ENCODE measurements at regions not wholly inside any gene's neighbourhood (a gene's known extent, or its start where the extent isn't known, plus 50 kb on each side); places are given as distances from the start of the nearest gene placed in this dataset.

DNA sequence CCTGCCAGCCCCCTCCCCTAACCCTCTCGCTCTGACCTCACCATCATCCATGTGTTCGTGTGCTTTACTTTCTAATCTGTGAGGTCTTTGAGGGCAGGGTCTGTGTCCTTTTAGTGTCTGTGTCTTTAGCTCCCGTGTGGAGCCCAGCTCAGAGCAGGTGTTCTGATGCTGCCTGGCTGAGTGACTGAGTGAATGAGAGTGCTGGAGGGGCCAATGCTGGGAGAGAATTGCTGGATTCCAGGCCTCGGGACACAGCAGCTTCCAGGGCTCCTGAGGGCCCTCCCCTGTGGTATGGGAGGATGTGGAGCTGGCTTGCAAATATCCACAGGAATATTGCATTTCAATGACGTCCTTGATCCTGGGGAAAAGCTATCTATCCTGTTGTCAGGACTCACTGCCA, 160.6 kb downstream of the ANKRD30B start:
- H3K36me3 ChIP-seq (ENCODE audit: insufficient read depth, low read length), result no peaks in the 10 kb centered on the region
- no peaks in the 10 kb centered on the region for H3K4me1 ChIP-seq (ENCODE audit: insufficient read depth, low read length, poor library complexity, severe bottlenecking)
- H2AFZ ChIP-seq (ENCODE audit: low read length), result no peak overlapping the region
- H3K79me2 ChIP-seq (ENCODE audit: insufficient read depth, low read depth, low read length), result no peaks in the 10 kb centered on the region
- no peaks in the 10 kb centered on the region for H3K9me3 ChIP-seq (ENCODE audit: low read length)
- H3K4me3 ChIP-seq (ENCODE audit: low read depth, low read length, poor library complexity, severe bottlenecking), result no peak overlapping the region
- no peak for DNase-seq (ENCODE audit: low spot score)
- intact Hi-C loops (cut with micrococcal nuclease; ENCODE audit: unreplicated experiment), result no loop called here
- H3K27ac ChIP-seq (ENCODE audit: low read depth, low read length, poor library complexity, severe bottlenecking), result no peak overlapping the region
- H3K9me2 ChIP-seq (ENCODE audit: insufficient read depth, low read length), result no peaks in the 10 kb centered on the region
- no peaks in the 10 kb centered on the region for H4K20me1 ChIP-seq (ENCODE audit: insufficient read depth, low read length)
- TF ChIP-seq, protein P1, sequence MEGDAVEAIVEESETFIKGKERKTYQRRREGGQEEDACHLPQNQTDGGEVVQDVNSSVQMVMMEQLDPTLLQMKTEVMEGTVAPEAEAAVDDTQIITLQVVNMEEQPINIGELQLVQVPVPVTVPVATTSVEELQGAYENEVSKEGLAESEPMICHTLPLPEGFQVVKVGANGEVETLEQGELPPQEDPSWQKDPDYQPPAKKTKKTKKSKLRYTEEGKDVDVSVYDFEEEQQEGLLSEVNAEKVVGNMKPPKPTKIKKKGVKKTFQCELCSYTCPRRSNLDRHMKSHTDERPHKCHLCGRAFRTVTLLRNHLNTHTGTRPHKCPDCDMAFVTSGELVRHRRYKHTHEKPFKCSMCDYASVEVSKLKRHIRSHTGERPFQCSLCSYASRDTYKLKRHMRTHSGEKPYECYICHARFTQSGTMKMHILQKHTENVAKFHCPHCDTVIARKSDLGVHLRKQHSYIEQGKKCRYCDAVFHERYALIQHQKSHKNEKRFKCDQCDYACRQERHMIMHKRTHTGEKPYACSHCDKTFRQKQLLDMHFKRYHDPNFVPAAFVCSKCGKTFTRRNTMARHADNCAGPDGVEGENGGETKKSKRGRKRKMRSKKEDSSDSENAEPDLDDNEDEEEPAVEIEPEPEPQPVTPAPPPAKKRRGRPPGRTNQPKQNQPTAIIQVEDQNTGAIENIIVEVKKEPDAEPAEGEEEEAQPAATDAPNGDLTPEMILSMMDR (conservative IDR thresholded peaks at IDR 0.05; ENCODE audit: low read length), result no peak
- no peak for TF ChIP-seq EZH2phosphoT487 (IDR thresholded peaks at IDR 0.05; ENCODE audit: borderline replicate concordance, low read depth, low read length)
- CTCF ChIA-PET (ENCODE audit: unreplicated experiment), result no interaction called here
- H3K4me2 ChIP-seq (ENCODE audit: low read length), result no peak overlapping the region
- POLR2A ChIA-PET, result no interaction called here
- no TSS peak for BruUV-seq (replicated peaks)

DNA sequence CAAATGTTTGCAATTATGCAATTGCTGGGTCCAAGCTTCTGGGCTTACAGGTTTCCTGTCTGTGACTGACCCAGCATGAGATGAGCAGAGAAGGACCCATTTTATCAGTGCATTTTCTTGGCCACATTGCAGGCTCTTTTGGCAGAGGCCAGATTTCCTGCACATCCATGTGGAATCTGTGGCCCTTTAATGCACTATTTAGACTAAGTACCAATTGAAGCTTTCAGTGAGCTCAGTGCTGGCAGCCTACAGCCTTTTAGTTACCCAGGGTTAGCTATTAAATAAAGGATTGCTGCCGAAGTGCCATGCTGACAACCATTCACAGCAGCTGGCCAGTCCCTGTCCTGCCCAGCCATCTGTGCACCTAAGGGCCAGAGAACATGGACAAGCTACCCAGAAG, 165.0 kb downstream of the ANKRD30B start:
- Histone ChIP-seq H3K9me2 (ENCODE audit: insufficient read depth, low read length) (no peaks in the 10 kb centered on the region), H2AFZ (ENCODE audit: low read length) (no peak overlapping the region), H3K36me3 (ENCODE audit: insufficient read depth, low read length) (no peaks in the 10 kb centered on the region), H3K4me1 (ENCODE audit: insufficient read depth, low read length, poor library complexity, severe bottlenecking) (no peaks in the 10 kb centered on the region), H3K79me2 (ENCODE audit: insufficient read depth, low read depth, low read length) (no peaks in the 10 kb centered on the region), H4K20me1 (ENCODE audit: insufficient read depth, low read length) (no peaks in the 10 kb centered on the region), H3K9me3 (ENCODE audit: low read length) (no peaks in the 10 kb centered on the region), H3K4me3 (ENCODE audit: low read depth, low read length, poor library complexity, severe bottlenecking) (no peak overlapping the region), H3K4me2 (ENCODE audit: low read length) (no peak overlapping the region), H3K27ac (ENCODE audit: low read depth, low read length, poor library complexity, severe bottlenecking) (no peak overlapping the region)
- BruUV-seq (replicated peaks), result no TSS peak
- DNase-seq (ENCODE audit: low spot score), result no peak
- TF ChIP-seq, protein P1 (conservative IDR thresholded peaks at IDR 0.05; ENCODE audit: low read length), result no peak
- no peak for TF ChIP-seq EZH2phosphoT487 (IDR thresholded peaks at IDR 0.05; ENCODE audit: borderline replicate concordance, low read depth, low read length)
- CTCF ChIA-PET (ENCODE audit: unreplicated experiment), result no interaction called here
- intact Hi-C loops (cut with micrococcal nuclease; ENCODE audit: unreplicated experiment), result no loop called here
- POLR2A ChIA-PET, result no interaction called here

DNA sequence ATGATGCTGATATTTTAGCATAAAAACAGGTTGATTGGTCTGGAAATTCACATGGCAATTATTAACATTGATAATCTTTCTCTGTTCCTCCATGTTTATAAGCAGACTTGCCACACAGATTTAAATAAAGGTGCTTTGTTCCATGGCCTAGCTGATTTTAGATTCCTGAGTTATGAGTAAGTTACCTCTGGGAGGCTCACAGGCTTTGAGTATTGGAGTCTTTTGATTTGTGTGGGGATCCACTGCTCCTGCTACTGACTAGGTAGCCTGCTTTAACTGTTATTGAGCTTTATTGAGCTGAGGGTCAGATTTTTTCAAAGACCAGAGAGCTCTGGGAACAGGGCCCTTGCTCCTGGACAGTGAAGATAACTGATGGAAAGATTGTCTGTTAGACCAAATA, 166.1 kb downstream of the ANKRD30B start:
- H3K27ac ChIP-seq (ENCODE audit: low read depth, low read length, poor library complexity, severe bottlenecking), result no peak overlapping the region
- POLR2A ChIA-PET, result no interaction called here
- BruUV-seq (replicated peaks), result no TSS peak
- H3K4me3 ChIP-seq (ENCODE audit: low read depth, low read length, poor library complexity, severe bottlenecking), result no peak overlapping the region
- no peaks in the 10 kb centered on the region for H3K9me2 ChIP-seq (ENCODE audit: insufficient read depth, low read length)
- no peaks in the 10 kb centered on the region for H3K79me2 ChIP-seq (ENCODE audit: insufficient read depth, low read depth, low read length)
- intact Hi-C loops (cut with micrococcal nuclease; ENCODE audit: unreplicated experiment), result no loop called here
- no peak overlapping the region for H2AFZ ChIP-seq (ENCODE audit: low read length)
- no peaks in the 10 kb centered on the region for H4K20me1 ChIP-seq (ENCODE audit: insufficient read depth, low read length)
- no peak for DNase-seq (ENCODE audit: low spot score)
- no peak overlapping the region for H3K4me2 ChIP-seq (ENCODE audit: low read length)
- H3K4me1 ChIP-seq (ENCODE audit: insufficient read depth, low read length, poor library complexity, severe bottlenecking), result no peaks in the 10 kb centered on the region
- H3K9me3 ChIP-seq (ENCODE audit: low read length), result no peaks in the 10 kb centered on the region
- CTCF ChIA-PET (ENCODE audit: unreplicated experiment), result no interaction called here
- TF ChIP-seq, protein P1 (conservative IDR thresholded peaks at IDR 0.05; ENCODE audit: low read length), result no peak
- no peak for TF ChIP-seq EZH2phosphoT487 (IDR thresholded peaks at IDR 0.05; ENCODE audit: borderline replicate concordance, low read depth, low read length)
- no peaks in the 10 kb centered on the region for H3K36me3 ChIP-seq (ENCODE audit: insufficient read depth, low read length)

Data from OCI-LY7 (cell line).